A549 (cell line): ENCODE measurements at regions not wholly inside any gene's neighbourhood (a gene's known extent, or its start where the extent isn't known, plus 50 kb on each side); places are given as distances from the start of the nearest gene placed in this dataset.

ENCODE experiments used
- KDM1A ChIP-seq: fragments of 200-600 bp; sonication (generic); IDR thresholded peaks from 2 replicates; pipeline ENCODE4 v1.6.1; 2016; ENCODE audit warnings: low read depth, mild to moderate bottlenecking
- POLR2A ChIP-seq: IDR thresholded peaks from 2 replicates; pipeline ENCODE4 v1.6.1; 2012; ENCODE audit warnings: mild to moderate bottlenecking, low read length

- TF ChIP-seq KDM1A (no peak), POLR2A (no peak)
Measured at GRCh38 chr2:19714926-19715325, 186.9 kb downstream of the TTC32 start.
